Psoas muscle (tissue), 7 donors: ENCODE measurements at regions not wholly inside any gene's neighbourhood (a gene's known extent, or its start where the extent isn't known, plus 50 kb on each side); places are given as distances from the start of the nearest gene placed in this dataset.
"Not testable (repeated sequence)": the region's sequence is repeated elsewhere in the genome, so short reads cannot be mapped to it uniquely, and the experiment has no call there.

Experiments used
- ATAC-seq, 4 donors: fragments of 200-7000 bp; cut with Tn5 transposase; one replicate each; pipeline ENCODE4 v1.9.1; 2020; ENCODE audit warnings: moderate library complexity in 3 of 4, mild to moderate bottlenecking in 2 of 4
- DNase-seq, 2 donors: peaks; one replicate each; pipeline ENCODE4 v3.0.0-alpha.2; 2020
- H3K27ac ChIP-seq: fragments of 200-600 bp; one replicate; pipeline ENCODE4 v1.8.0; 2022
- H3K27me3 ChIP-seq, 3 donors: fragments of 200-600 bp in 1 of 3; one replicate each; pipeline versions ENCODE4 v1.6.1 to v1.8.0; 2013 to 2022; ENCODE audit warnings: low read length in 2 of 3, mild to moderate bottlenecking in 2 of 3, moderate library complexity in 1 of 3; ENCODE audit not compliant: insufficient read depth in 3 of 3
- H3K36me3 ChIP-seq, 2 donors: fragments of 200-600 bp in 1 of 2; one replicate each; pipeline versions ENCODE4 v1.6.1 to v1.8.0; 2013 to 2022; ENCODE audit warnings: low read depth in 1 of 2, mild to moderate bottlenecking in 1 of 2, moderate library complexity in 1 of 2; ENCODE audit not compliant: insufficient read depth in 1 of 2
- H3K4me1 ChIP-seq: fragments of 200-600 bp; one replicate; pipeline ENCODE4 v1.8.0; 2022
- H3K4me3 ChIP-seq: fragments of 200-600 bp; one replicate; pipeline ENCODE4 v1.8.0; 2022; ENCODE audit warnings: mild to moderate bottlenecking
- H3K9me3 ChIP-seq: fragments of 200-600 bp; one replicate; pipeline ENCODE4 v1.8.0; 2022
- CTCF ChIP-seq: fragments of 200-600 bp; IDR thresholded peaks from one replicate; pipeline ENCODE4 v1.8.0; 2022; ENCODE audit warnings: antibody characterized with exemption
- WGBS, 3 donors: extraction: QIAGEN DNeasy Blood & Tissue Kit; methylation state at CpG; one replicate each; pipeline versions ENCODE4 v1.1.6 to v1.1.7; 2013; 5-methylcytosine and 5-hydroxymethylcytosine counted together
- intact Hi-C, 2 donors: fragments of 100-400 bp; cut with DNase I; formaldehyde crosslinking; loops; one replicate each; pipeline versions ENCODE4 v1.11.0 to v1.14.2; 2022
- donor health status: healthy with polysubstance abuse.
- donor health status: DM: no; HTN: no; CAD: no; lungs with moderate emphysema.
- donor health status: Bipolar disorder and iron deficiency.
- donor health status: healthy.
- donor health status: DM: yes; HTN: yes; CAD: no.
- donor health status: DM: no; HTN: no; CAD: no.
- donor health status: DM: yes; HTN: yes; CAD: no.

GRCh38 chr6:22164236-22164635, 132.6 kb downstream of the PRL start:
- H3K27me3 ChIP-seq: no peaks in the 10 kb centered on the region
- H3K4me3 ChIP-seq: no peak overlapping the region
- no peaks in the 10 kb centered on the region for H3K36me3 ChIP-seq
- no peak for ATAC-seq
- no peak overlapping the region for H3K27ac ChIP-seq
- DNase-seq: no peak
- intact Hi-C loops: no loop called here
- no peaks in the 10 kb centered on the region for H3K4me1 ChIP-seq
- no peaks in the 10 kb centered on the region for H3K9me3 ChIP-seq
- no peak for TF ChIP-seq CTCF

DNA sequence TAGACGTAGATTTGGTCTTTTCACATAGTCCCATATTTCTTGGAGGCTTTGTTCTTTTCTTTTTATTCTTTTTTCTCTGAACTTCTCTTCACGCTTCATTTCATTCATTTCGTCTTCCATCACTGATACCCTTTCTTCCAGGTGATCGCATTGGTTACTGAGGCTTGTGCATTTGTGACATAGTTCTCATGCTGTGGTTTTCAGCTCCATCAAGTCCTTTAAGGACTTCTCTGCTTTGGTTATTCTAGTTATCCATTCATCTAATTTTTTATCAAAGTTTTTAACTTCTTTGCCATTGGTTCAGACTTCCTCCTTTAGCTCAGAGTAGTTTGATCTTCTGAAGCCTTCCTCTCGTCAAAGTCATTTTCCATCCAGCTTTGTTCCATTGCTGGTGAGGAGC, 125.8 kb downstream of the PRL start:
- H3K4me1 ChIP-seq: not testable (repeated sequence)

DNA sequence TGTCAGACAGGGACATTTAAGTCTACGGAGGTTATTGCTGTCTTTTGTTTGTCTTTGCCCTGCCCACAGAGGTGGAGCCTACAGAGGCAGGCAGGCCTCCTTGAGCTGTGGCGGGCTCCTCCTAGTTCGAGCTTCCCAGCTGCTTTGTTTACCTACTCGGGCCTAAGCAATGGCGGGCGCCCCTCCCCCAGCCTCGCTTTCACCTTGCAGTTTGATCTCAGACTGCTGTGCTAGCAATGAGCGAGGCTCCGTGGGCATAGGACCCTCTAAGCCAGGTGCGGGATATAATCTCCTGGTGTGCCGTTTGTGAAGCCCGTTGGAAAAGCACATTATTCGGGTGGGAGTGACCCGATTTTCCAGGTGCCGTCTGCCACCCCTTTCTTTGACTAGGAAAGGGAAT, 125.0 kb downstream of the PRL start:
- H3K4me3 ChIP-seq, DNase-seq, H3K27me3 ChIP-seq, H3K36me3 ChIP-seq, H3K9me3 ChIP-seq, H3K27ac ChIP-seq, H3K4me1 ChIP-seq, intact Hi-C loops, ATAC-seq: not testable (repeated sequence)
- whole genome bisulfite sequencing, 3 donors: 89 to 94% (median 93%) methylated on average over 15 of the region's 15 CpGs

More for the DNA sequence above, 125.8 kb downstream of the PRL start:
- DNase-seq, intact Hi-C loops, ATAC-seq, H3K36me3 ChIP-seq, H3K27ac ChIP-seq, H3K27me3 ChIP-seq, H3K4me3 ChIP-seq, H3K9me3 ChIP-seq: not testable (repeated sequence)
- WGBS, 3 donors: 95 to 97% (median 97%) methylated on average over 5 of the region's 5 CpGs

DNA sequence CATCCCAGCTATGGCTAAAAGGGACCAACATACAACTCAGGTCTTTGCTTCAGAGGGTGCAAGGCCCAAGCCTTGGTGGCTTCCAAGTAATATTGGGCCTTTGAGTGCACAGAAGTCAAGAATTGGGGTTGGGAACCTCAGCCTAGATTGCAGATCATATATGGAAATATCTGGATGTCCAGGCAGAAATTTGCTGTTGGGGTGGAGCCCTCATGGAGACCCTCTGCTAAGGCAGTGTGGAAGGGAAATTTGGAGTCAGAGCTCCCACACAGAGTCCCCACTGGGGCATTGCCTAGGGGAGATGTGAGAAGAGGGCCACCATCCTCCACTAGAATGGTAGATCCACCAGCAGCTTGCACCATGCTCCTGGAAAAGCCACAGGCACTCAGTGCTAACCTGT, 123.5 kb downstream of the PRL start:
- no peak for DNase-seq
- H3K4me3 ChIP-seq: no peak overlapping the region
- H3K27ac ChIP-seq: no peak overlapping the region
- intact Hi-C loops: no loop called here
- H3K27me3 ChIP-seq: no peaks in the 10 kb centered on the region
- H3K36me3 ChIP-seq: no peaks in the 10 kb centered on the region
- peaks cover 4% of the 10 kb centered on the region for H3K9me3 ChIP-seq
- no peaks in the 10 kb centered on the region for H3K4me1 ChIP-seq
- no peak for TF ChIP-seq CTCF
- ATAC-seq: no peak

DNA sequence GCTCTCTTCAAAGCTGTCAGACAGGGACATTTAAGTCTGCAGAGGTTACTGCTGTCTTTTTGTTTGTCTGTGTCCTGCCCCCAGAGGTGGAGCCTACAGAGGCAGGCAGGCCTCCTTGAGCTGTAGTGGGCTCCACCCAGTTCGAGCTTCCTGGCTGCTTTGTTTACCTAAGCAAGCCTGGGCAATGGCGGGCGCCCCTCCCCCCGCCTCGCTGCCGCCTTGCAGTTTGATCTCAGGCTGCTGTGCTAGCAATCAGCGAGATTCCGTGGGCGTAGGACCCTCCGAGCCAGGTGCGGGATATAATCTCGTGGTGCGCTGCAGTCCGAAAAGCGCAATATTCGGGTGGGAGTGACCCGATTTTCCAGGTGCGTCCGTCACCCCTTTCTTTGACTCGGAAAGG, 116.6 kb downstream of the PRL start:
- intact Hi-C loops, ATAC-seq: not testable (repeated sequence)
- 81 to 91% (median 86%) methylated on average over 13 to 20 of the region's 20 CpGs for WGBS, 3 donors

DNA sequence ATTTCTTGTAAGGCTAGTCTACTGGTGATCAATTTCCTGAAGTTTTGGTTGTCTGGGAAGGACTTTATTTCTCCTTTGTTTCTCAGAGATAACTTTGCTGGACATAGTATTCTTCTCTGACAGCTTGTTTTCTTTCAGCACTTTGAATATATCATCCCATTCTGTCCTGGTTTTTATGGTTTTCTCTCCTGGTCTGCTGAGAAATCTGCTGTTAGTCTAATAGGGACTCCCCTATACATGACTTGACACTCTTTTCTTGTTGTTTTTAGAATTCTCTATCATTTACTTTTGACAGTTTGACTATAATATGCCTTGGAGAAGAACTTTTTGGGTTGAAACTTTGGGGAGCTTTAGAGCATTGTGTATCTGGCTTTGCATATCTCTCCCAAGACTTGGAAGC, 112.5 kb downstream of the PRL start:
- Histone ChIP-seq H3K27ac (no peak overlapping the region), H3K4me3 (no peak overlapping the region), H3K36me3 (no peaks in the 10 kb centered on the region), H3K27me3 (no peaks in the 10 kb centered on the region), H3K9me3 (peaks cover 12% of the 10 kb centered on the region), H3K4me1 (no peaks in the 10 kb centered on the region)
- DNase-seq: no peak
- no peak for ATAC-seq
- intact Hi-C loops: no loop called here
- TF ChIP-seq CTCF: no peak

More for the DNA sequence above, 116.6 kb downstream of the PRL start:
- H3K4me3 ChIP-seq, DNase-seq, H3K27ac ChIP-seq, H3K36me3 ChIP-seq, H3K4me1 ChIP-seq, H3K27me3 ChIP-seq: not testable (repeated sequence)
- peaks cover 11% of the 10 kb centered on the region for H3K9me3 ChIP-seq
